HG02852 (cell line): ENCODE measurements at regions not wholly inside any gene's neighbourhood (a gene's known extent, or its start where the extent isn't known, plus 50 kb on each side); places are given as distances from the start of the nearest gene placed in this dataset.

ENCODE experiments used
- ATAC-seq: cut with Tn5 transposase; IDR thresholded peaks from one replicate; pipeline ENCODE4 v1.9.1; 2021; ENCODE audit warnings: mild to moderate bottlenecking, moderate library complexity; ENCODE audit not compliant: unreplicated experiment

GRCh38 chr2:5290900-5291546, 401.2 kb upstream of the SOX11 start:
- ATAC-seq = no peak

GRCh38 chr2:5304640-5305039, 387.5 kb upstream of the SOX11 start:
- no peak for ATAC-seq

- no peak for ATAC-seq
These were observed 377.1 kb upstream of the SOX11 start for GRCh38 chr2:5315041-5315440.

GRCh38 chr2:5315512-5315911, 376.7 kb upstream of the SOX11 start:
- no peak for ATAC-seq

- no peak for ATAC-seq
These were observed 376.1 kb upstream of the SOX11 start for GRCh38 chr2:5316001-5316490.

- ATAC-seq = no peak
These were observed 372.7 kb upstream of the SOX11 start for GRCh38 chr2:5319493-5319892.

GRCh38 chr2:5322396-5322795, 369.8 kb upstream of the SOX11 start:
- no peak for ATAC-seq

- ATAC-seq = no peak
These were observed 366.7 kb upstream of the SOX11 start for GRCh38 chr2:5325523-5325922.

- ATAC-seq = no peak
These were observed 363.4 kb upstream of the SOX11 start for GRCh38 chr2:5328826-5329225.

GRCh38 chr2:5329763-5330162, 362.4 kb upstream of the SOX11 start:
- ATAC-seq = no peak

GRCh38 chr2:5330961-5331360, 361.2 kb upstream of the SOX11 start:
- ATAC-seq = no peak

- ATAC-seq = no peak
These were observed 359.3 kb upstream of the SOX11 start for GRCh38 chr2:5332925-5333324.

- no peak for ATAC-seq
These were observed 352.7 kb upstream of the SOX11 start for GRCh38 chr2:5339473-5339872.

- no peak for ATAC-seq
These were observed 348.3 kb upstream of the SOX11 start for GRCh38 chr2:5343785-5344335.

GRCh38 chr2:5352286-5352685, 339.9 kb upstream of the SOX11 start:
- ATAC-seq = no peak

GRCh38 chr2:5353565-5353964, 338.6 kb upstream of the SOX11 start:
- ATAC-seq = no peak

GRCh38 chr2:5359397-5359796, 332.8 kb upstream of the SOX11 start:
- no peak for ATAC-seq

GRCh38 chr2:5360081-5360480, 332.1 kb upstream of the SOX11 start:
- ATAC-seq = no peak

- no peak for ATAC-seq
These were observed 327.8 kb upstream of the SOX11 start for GRCh38 chr2:5364361-5364760.

- peak; percentile 91 for ATAC-seq
These were observed 326.2 kb upstream of the SOX11 start for GRCh38 chr2:5365871-5366461.

- no peak for ATAC-seq
These were observed 324.9 kb upstream of the SOX11 start for GRCh38 chr2:5367321-5367720.

- no peak for ATAC-seq
These were observed 323.9 kb upstream of the SOX11 start for GRCh38 chr2:5368263-5368662.

GRCh38 chr2:5369510-5369909, 322.7 kb upstream of the SOX11 start:
- no peak for ATAC-seq
